Activated naive CD8-positive, alpha-beta T cell treated with anti-CD3 and anti-CD28 coated beads, Interleukin-2, amount 50 U/mL, for 16 hours (primary cell): ENCODE measurements at regions not wholly inside any gene's neighbourhood (a gene's known extent, or its start where the extent isn't known, plus 50 kb on each side); places are given as distances from the start of the nearest gene placed in this dataset.

Experiments used
- DNase-seq: peaks from one replicate; pipeline ENCODE4 v3.0.0-alpha.2; 2020; ENCODE audit warnings: low read depth, low spot score

GRCh38 chr13:107580741-107581412 is 634.5 kb downstream of the LIG4 start:
- no peak for DNase-seq

DNA sequence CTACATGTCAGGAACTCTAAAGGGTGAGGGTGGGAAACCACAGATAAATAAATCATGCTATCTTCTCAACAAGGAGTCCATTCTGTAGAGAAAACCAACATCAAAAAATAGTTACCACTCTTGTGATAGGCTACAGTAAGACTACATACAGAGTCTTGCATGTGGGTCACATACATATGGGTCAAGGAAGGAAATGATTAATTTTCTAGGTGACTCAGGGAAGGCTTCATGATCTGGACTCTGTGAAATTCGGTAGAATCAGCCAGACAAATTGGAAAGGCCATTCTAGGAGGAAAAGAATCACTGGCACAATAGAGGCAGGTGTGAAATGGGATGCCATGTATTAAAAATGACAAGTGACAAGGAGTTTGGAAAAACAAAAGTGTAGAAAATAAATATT is 638.9 kb downstream of the LIG4 start:
- no peak for DNase-seq

GRCh38 chr13:107574517-107575210 is 640.7 kb downstream of the LIG4 start:
- no peak for DNase-seq

- no peak for DNase-seq
Observed at GRCh38 chr13:107573184-107573583, 642.2 kb downstream of the LIG4 start.

GRCh38 chr13:107572156-107572555 is 643.2 kb downstream of the LIG4 start:
- DNase-seq: no peak

GRCh38 chr13:107568181-107568580 is 647.2 kb downstream of the LIG4 start:
- DNase-seq: no peak

DNA sequence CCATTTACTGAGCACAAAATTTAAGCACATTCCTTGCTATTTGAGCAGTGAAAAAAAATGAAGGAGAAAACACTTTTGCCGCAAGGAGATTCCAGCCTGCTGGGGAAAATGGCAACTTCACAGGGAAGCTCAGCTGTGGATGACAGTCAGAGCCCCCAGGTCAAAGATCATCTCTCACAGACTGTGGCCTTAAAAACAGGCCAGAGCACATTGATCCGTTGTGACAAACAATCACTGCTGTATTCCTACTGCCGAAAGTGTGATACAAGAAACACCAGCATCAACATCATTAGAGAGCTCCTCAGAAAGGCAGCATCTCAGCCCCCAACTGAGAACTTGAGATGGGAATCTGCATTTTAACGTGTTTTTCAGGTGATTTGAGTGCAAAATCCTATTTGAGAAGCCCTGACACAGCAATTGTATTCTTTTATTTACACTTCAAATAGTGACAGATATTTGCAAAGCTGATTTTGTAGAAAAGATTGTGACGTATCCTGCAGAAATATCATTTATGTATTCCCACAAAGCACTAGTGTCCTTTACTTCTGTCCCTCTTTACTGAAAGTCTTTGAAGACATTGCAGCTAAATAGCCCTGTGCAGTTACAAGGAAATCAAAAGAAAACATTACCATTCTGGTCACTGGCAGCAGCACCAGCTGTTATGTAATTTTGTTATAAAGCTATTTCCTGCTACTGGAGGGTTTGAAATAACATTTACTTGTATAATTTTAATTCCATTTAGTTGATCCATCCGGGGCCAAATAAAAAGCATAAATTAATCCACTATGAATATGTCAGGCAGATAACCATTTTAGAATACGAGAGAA is 652.0 kb downstream of the LIG4 start:
- DNase-seq: no peak

GRCh38 chr13:107562203-107562602 is 653.1 kb downstream of the LIG4 start:
- no peak for DNase-seq

GRCh38 chr13:107554460-107554859 is 660.9 kb downstream of the LIG4 start:
- DNase-seq: no peak

- no peak for DNase-seq
Observed at GRCh38 chr13:107553838-107554237, 661.5 kb downstream of the LIG4 start.

GRCh38 chr13:107551521-107551920 is 663.8 kb downstream of the LIG4 start:
- no peak for DNase-seq

GRCh38 chr13:107548338-107548737 is 667.0 kb downstream of the LIG4 start:
- no peak for DNase-seq

GRCh38 chr13:107545946-107546502 is 669.3 kb downstream of the LIG4 start:
- DNase-seq: no peak

DNA sequence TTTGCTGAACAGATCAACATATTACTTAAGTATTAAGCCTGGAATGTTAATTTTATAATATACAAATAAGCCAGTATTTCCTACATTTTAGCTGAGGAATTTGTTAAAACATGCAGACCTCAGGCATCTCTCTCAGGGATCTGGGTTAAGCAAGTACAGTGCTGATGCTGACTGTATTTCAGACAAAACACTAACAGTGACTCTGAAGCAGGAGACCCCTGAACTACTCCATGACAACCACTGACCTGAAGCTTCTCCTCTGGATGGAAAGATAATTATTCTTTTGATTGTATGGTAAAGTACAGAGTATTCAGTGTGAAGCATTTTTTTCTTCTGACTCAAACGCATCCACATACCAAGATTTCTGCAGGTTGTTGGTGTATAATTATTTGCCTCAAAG is 680.8 kb downstream of the LIG4 start:
- no peak for DNase-seq

GRCh38 chr13:107531816-107532215 is 683.5 kb downstream of the LIG4 start:
- DNase-seq: no peak

- DNase-seq: no peak
Observed at GRCh38 chr13:107531180-107531579, 684.2 kb downstream of the LIG4 start.

DNA sequence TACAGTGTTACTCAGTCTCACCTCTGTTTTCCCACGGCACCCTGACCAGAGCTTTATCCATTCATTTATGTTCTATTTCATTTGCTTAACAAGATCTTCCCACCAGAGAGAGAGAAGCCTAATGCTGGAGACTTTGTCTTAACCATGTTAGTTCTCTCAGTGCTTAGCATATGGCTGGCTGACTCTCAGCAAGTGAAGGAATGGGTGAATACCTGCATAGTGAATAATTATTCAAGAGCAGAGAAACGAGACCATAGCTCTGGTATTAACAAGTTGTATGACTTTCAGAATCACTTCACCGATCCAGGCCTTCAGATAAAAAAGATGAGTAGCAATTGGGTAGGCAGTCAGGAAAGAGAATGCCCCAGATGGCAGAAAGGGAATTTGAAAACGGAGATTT is 686.3 kb downstream of the LIG4 start:
- no peak for DNase-seq

DNA sequence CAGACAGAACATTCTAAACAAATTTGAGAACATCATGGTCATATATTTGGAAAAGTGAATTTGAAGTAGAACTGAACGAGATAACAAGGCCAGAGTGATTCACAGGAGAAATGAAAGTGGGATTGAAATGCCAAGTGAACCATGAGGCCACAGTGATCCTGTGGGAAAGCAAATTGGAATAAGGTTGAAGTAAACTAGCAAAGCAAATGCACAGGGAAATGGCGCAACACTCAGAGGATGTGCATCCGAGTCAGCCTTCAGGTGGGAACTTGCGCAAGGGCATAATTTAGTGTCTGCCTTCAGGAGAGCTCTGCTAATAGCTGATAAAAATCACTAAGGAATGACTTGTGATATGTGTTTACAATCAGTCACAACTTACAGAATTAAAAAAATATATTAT is 696.6 kb downstream of the LIG4 start:
- no peak for DNase-seq

- DNase-seq: no peak
Observed at GRCh38 chr13:107518292-107518691, 697.0 kb downstream of the LIG4 start.

- no peak for DNase-seq
Observed at GRCh38 chr13:107516517-107516916, 698.8 kb downstream of the LIG4 start.

- no peak for DNase-seq
Observed at GRCh38 chr13:107512551-107512950, 702.8 kb downstream of the LIG4 start.

DNA sequence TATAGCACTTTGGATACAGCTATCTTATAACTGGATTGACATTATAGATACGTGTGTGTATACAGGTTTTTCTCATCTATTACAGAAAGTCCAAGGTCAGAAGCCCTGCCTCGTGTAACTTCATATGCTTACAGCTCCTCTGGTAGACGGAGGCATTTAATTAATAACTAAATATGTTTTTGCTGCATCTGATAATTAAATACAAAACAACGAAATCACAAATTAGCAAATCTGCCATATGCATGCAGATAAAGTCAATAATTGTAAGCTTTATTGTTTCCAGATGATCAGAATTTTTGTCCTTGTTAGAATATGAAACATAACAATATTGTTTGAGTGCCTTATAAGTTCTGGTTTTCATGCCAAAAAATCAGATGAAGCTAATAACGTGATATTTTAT is 717.7 kb downstream of the LIG4 start:
- no peak for DNase-seq
